NT2/D1 (cell line): ENCODE measurements at regions not wholly inside any gene's neighbourhood (a gene's known extent, or its start where the extent isn't known, plus 50 kb on each side); places are given as distances from the start of the nearest gene placed in this dataset.

Experiments used
- DNase-seq: peaks from one replicate; pipeline ENCODE4 v3.0.0-alpha.2; 2011; ENCODE audit warnings: low read depth, low spot score
- H3K27me3 ChIP-seq: 2 replicates; pipeline ENCODE4 v1.6.0; 2011; ENCODE audit warnings: mild to moderate bottlenecking; ENCODE audit not compliant: insufficient read length, insufficient read depth
- H3K36me3 ChIP-seq: 2 replicates; pipeline ENCODE4 v1.6.1; 2011; ENCODE audit warnings: mild to moderate bottlenecking, low read length, mixed read lengths; ENCODE audit not compliant: insufficient read depth, insufficient read length
- H3K4me1 ChIP-seq: 2 replicates; pipeline ENCODE4 v1.5.1; 2011; ENCODE audit not compliant: insufficient read depth, insufficient read length
- H3K4me3 ChIP-seq: 2 replicates; pipeline ENCODE4 v1.5.1; 2011; ENCODE audit warnings: low read depth; ENCODE audit not compliant: insufficient read length
- H3K9ac ChIP-seq: 2 replicates; pipeline ENCODE4 v1.6.0; 2011; ENCODE audit warnings: low read depth; ENCODE audit not compliant: insufficient read length
- H3K9me3 ChIP-seq: 2 replicates; pipeline ENCODE4 v1.5.1; 2011; ENCODE audit warnings: mild to moderate bottlenecking, low read length; ENCODE audit not compliant: insufficient read depth
- SUZ12 ChIP-seq: IDR thresholded peaks from 2 replicates; pipeline ENCODE4 v1.6.1; 2011; ENCODE audit not compliant: insufficient read length, insufficient read depth; ENCODE audit errors: extremely low read depth
- YY1 ChIP-seq: IDR thresholded peaks from 2 replicates; pipeline ENCODE4 v1.6.1; 2011; ENCODE audit not compliant: insufficient read length, insufficient read depth
- ZNF274 ChIP-seq: IDR thresholded peaks from 2 replicates; pipeline ENCODE4 v1.6.1; 2011; ENCODE audit warnings: mild to moderate bottlenecking, low read depth, low read length

GRCh38 chr4:41324861-41325260 is 68.1 kb downstream of the UCHL1 start:
- Histone ChIP-seq H3K4me3 (no peak overlapping the region), H3K9ac (no peak overlapping the region), H3K27me3 (no peaks in the 10 kb centered on the region), H3K36me3 (no peaks in the 10 kb centered on the region), H3K4me1 (no peaks in the 10 kb centered on the region), H3K9me3 (no peaks in the 10 kb centered on the region)
- TF ChIP-seq ZNF274 (no peak), YY1 (no peak)
- DNase-seq, result no peak

GRCh38 chr4:41325901-41326300 is 69.2 kb downstream of the UCHL1 start:
- no peak for TF ChIP-seq SUZ12
- TF ChIP-seq ZNF274, result no peak
- no peak for TF ChIP-seq YY1
- no peak overlapping the region for H3K4me3 ChIP-seq
- H3K9ac ChIP-seq, result no peak overlapping the region
- DNase-seq, result no peak
- H3K4me1 ChIP-seq, result no peaks in the 10 kb centered on the region
- no peaks in the 10 kb centered on the region for H3K9me3 ChIP-seq
- no peaks in the 10 kb centered on the region for H3K27me3 ChIP-seq
- H3K36me3 ChIP-seq, result no peaks in the 10 kb centered on the region

- H3K36me3 ChIP-seq, result no peaks in the 10 kb centered on the region
- H3K9me3 ChIP-seq, result no peaks in the 10 kb centered on the region
- no peak for TF ChIP-seq ZNF274
- TF ChIP-seq SUZ12, result no peak
- TF ChIP-seq YY1, result no peak
- no peak overlapping the region for H3K4me3 ChIP-seq
- no peaks in the 10 kb centered on the region for H3K27me3 ChIP-seq
- no peak overlapping the region for H3K9ac ChIP-seq
- H3K4me1 ChIP-seq, result no peaks in the 10 kb centered on the region
- DNase-seq, result no peak
These were observed 70.0 kb downstream of the UCHL1 start for GRCh38 chr4:41326776-41327175.

- Histone ChIP-seq H3K9ac (no peak overlapping the region), H3K4me1 (no peaks in the 10 kb centered on the region), H3K36me3 (no peaks in the 10 kb centered on the region), H3K4me3 (no peak overlapping the region), H3K9me3 (no peaks in the 10 kb centered on the region), H3K27me3 (no peaks in the 10 kb centered on the region)
- DNase-seq, result no peak
- TF ChIP-seq ZNF274 (no peak), SUZ12 (no peak), YY1 (no peak)
These were observed 71.0 kb downstream of the UCHL1 start for GRCh38 chr4:41327770-41328169.

GRCh38 chr4:41329361-41329760 is 72.6 kb downstream of the UCHL1 start:
- H3K9ac ChIP-seq, result no peak overlapping the region
- TF ChIP-seq ZNF274 (no peak), SUZ12 (no peak), YY1 (no peak)

GRCh38 chr4:41331224-41331623 is 74.5 kb downstream of the UCHL1 start:
- H3K36me3 ChIP-seq, result no peaks in the 10 kb centered on the region
- TF ChIP-seq SUZ12 (no peak), YY1 (no peak), ZNF274 (no peak)
- H3K4me3 ChIP-seq, result no peak overlapping the region
- no peaks in the 10 kb centered on the region for H3K9me3 ChIP-seq
- no peaks in the 10 kb centered on the region for H3K4me1 ChIP-seq
- H3K27me3 ChIP-seq, result no peaks in the 10 kb centered on the region
- DNase-seq, result no peak
- no peak overlapping the region for H3K9ac ChIP-seq

More at GRCh38 chr4:41329361-41329760, 72.6 kb downstream of the UCHL1 start:
- no peak overlapping the region for H3K4me3 ChIP-seq
- H3K9me3 ChIP-seq, result no peaks in the 10 kb centered on the region
- no peaks in the 10 kb centered on the region for H3K27me3 ChIP-seq
- H3K4me1 ChIP-seq, result no peaks in the 10 kb centered on the region
- no peaks in the 10 kb centered on the region for H3K36me3 ChIP-seq
- no peak for DNase-seq

GRCh38 chr4:41332510-41333054 is 75.9 kb downstream of the UCHL1 start:
- TF ChIP-seq SUZ12, result no peak
- TF ChIP-seq YY1, result no peak
- no peak for TF ChIP-seq ZNF274
- H3K4me1 ChIP-seq, result no peaks in the 10 kb centered on the region
- no peaks in the 10 kb centered on the region for H3K27me3 ChIP-seq
- no peak overlapping the region for H3K4me3 ChIP-seq
- no peak for DNase-seq
- H3K9me3 ChIP-seq, result no peaks in the 10 kb centered on the region
- no peaks in the 10 kb centered on the region for H3K36me3 ChIP-seq
- H3K9ac ChIP-seq, result no peak overlapping the region

DNA sequence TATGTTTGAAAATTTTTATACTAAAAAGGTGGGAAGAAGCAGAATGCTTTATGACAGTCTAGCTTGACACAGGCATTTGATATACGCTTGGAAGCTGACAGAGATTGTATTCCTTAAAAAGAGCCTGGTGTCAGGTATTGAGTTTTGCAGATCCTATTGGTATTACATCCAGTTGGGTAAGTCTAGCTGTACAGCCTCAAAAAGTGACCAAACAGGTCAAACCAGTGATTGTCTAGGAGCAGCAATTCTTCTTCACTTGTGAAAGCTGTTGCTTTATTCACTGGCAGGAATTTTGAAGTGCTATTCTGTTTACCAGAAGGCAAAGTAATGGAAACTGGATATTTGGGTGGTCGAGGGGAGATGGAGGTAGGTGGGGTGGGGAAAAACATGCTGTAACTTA is 77.5 kb downstream of the UCHL1 start:
- no peaks in the 10 kb centered on the region for H3K36me3 ChIP-seq
- no peaks in the 10 kb centered on the region for H3K4me1 ChIP-seq
- no peak overlapping the region for H3K9ac ChIP-seq
- no peaks in the 10 kb centered on the region for H3K27me3 ChIP-seq
- H3K4me3 ChIP-seq, result no peak overlapping the region
- DNase-seq, result no peak
- no peaks in the 10 kb centered on the region for H3K9me3 ChIP-seq
- TF ChIP-seq SUZ12, result no peak
- no peak for TF ChIP-seq YY1
- TF ChIP-seq ZNF274, result no peak
